ENCODE measurements at regions not wholly inside any gene's neighbourhood (a gene's known extent, or its start where the extent isn't known, plus 50 kb on each side); places are given as distances from the start of the nearest gene placed in this dataset.
A peak's percentile ranks its signal among the peaks of the same experiment; 100 is the strongest.
"Not testable (repeated sequence)": the region's sequence is repeated elsewhere in the genome, so short reads cannot be mapped to it uniquely, and the experiment has no call there.

- DNase-seq (ENCODE audit: low read depth), result not testable (repeated sequence)
Observed at GRCh38 chr20:11513241-11513745, 404.4 kb upstream of the BTBD3 start.

GRCh38 chr20:11516448-11516847 lies 401.2 kb upstream of the BTBD3 start:
- DNase-seq (ENCODE audit: low read depth), result no peak

- DNase-seq (ENCODE audit: low read depth), result no peak
Observed at GRCh38 chr20:11520596-11520995, 397.1 kb upstream of the BTBD3 start.

GRCh38 chr20:11521476-11522365 lies 396.0 kb upstream of the BTBD3 start:
- DNase-seq (ENCODE audit: low read depth), result peak; percentile 8

- peak; percentile 20 for DNase-seq (ENCODE audit: low read depth)
Observed at GRCh38 chr20:11522366-11522741, 395.3 kb upstream of the BTBD3 start.

GRCh38 chr20:11529047-11529446 lies 388.6 kb upstream of the BTBD3 start:
- no peak for DNase-seq (ENCODE audit: low read depth)

GRCh38 chr20:11537032-11537431 lies 380.7 kb upstream of the BTBD3 start:
- DNase-seq (ENCODE audit: low read depth), result no peak

- no peak for DNase-seq (ENCODE audit: low read depth)
Observed at GRCh38 chr20:11539450-11539849, 378.2 kb upstream of the BTBD3 start.

- no peak for DNase-seq (ENCODE audit: low read depth)
Observed at GRCh38 chr20:11540558-11540957, 377.1 kb upstream of the BTBD3 start.

- no peak for DNase-seq (ENCODE audit: low read depth)
Observed at GRCh38 chr20:11542645-11543044, 375.0 kb upstream of the BTBD3 start.

- peak; percentile 54 for DNase-seq (ENCODE audit: low read depth)
Observed at GRCh38 chr20:11544029-11544678, 373.5 kb upstream of the BTBD3 start.

- DNase-seq (ENCODE audit: low read depth), result no peak
Observed at GRCh38 chr20:11546939-11547338, 370.8 kb upstream of the BTBD3 start.

GRCh38 chr20:11549172-11550103 lies 368.3 kb upstream of the BTBD3 start:
- no peak for DNase-seq (ENCODE audit: low read depth)

GRCh38 chr20:11550657-11551338 lies 366.9 kb upstream of the BTBD3 start:
- DNase-seq (ENCODE audit: low read depth), result no peak

GRCh38 chr20:11551479-11551878 lies 366.2 kb upstream of the BTBD3 start:
- no peak for DNase-seq (ENCODE audit: low read depth)

GRCh38 chr20:11553603-11554002 lies 364.1 kb upstream of the BTBD3 start:
- DNase-seq (ENCODE audit: low read depth), result no peak

- no peak for DNase-seq (ENCODE audit: low read depth)
Observed at GRCh38 chr20:11555510-11555909, 362.2 kb upstream of the BTBD3 start.

GRCh38 chr20:11556410-11556809 lies 361.3 kb upstream of the BTBD3 start:
- no peak for DNase-seq (ENCODE audit: low read depth)

- no peak for DNase-seq (ENCODE audit: low read depth)
Observed at GRCh38 chr20:11564491-11564890, 353.2 kb upstream of the BTBD3 start.

GRCh38 chr20:11569163-11569562 lies 348.5 kb upstream of the BTBD3 start:
- DNase-seq (ENCODE audit: low read depth), result no peak

- DNase-seq (ENCODE audit: low read depth), result no peak
Observed at GRCh38 chr20:11573507-11573906, 344.2 kb upstream of the BTBD3 start.

- no peak for DNase-seq (ENCODE audit: low read depth)
Observed at GRCh38 chr20:11581271-11581670, 336.4 kb upstream of the BTBD3 start.

All from stromal cell of bone marrow (primary cell).